HEK293 (cell line): ENCODE measurements at regions not wholly inside any gene's neighbourhood (a gene's known extent, or its start where the extent isn't known, plus 50 kb on each side); places are given as distances from the start of the nearest gene placed in this dataset.

Source experiments
- ATF2 ChIP-seq: fragments of 450-650 bp; formaldehyde crosslinking; IDR thresholded peaks from 2 replicates; pipeline ENCODE4 v1.5.1; 2016; ENCODE audit warnings: missing biosample characterization, missing genetic modification characterization, low read depth
- CTCF ChIP-seq: fragments of 450-650 bp; formaldehyde crosslinking; IDR thresholded peaks from 2 replicates; pipeline ENCODE4 v1.5.1; 2016; ENCODE audit warnings: missing biosample characterization, missing genetic modification characterization
- HOXA7 ChIP-seq: sonication (generic); formaldehyde crosslinking; IDR thresholded peaks from 2 replicates; pipeline ENCODE4 v1.8.1; 2022; ENCODE audit warnings: missing genetic modification reagents, borderline replicate concordance
- PBX3 ChIP-seq: sonication (generic); formaldehyde crosslinking; IDR thresholded peaks from 2 replicates; pipeline ENCODE4 v1.8.1; 2022; ENCODE audit warnings: mild to moderate bottlenecking, moderate library complexity, missing genetic modification reagents
- PRDM2 ChIP-seq: fragments of 450-650 bp; formaldehyde crosslinking; IDR thresholded peaks from 2 replicates; pipeline ENCODE4 v1.5.1; 2016; ENCODE audit warnings: missing biosample characterization, missing genetic modification characterization, borderline replicate concordance
- SALL2 ChIP-seq: fragments of 450-650 bp; formaldehyde crosslinking; IDR thresholded peaks from 2 replicates; pipeline ENCODE4 v1.5.0; 2017; ENCODE audit warnings: missing biosample characterization, mild to moderate bottlenecking, missing genetic modification characterization, borderline replicate concordance
- YY1 ChIP-seq: fragments of 450-650 bp; formaldehyde crosslinking; IDR thresholded peaks from 2 replicates; pipeline ENCODE4 v1.5.1; 2018; ENCODE audit warnings: missing biosample characterization, missing genetic modification characterization
- ZFP41 ChIP-seq: fragments of 450-650 bp; formaldehyde crosslinking; IDR thresholded peaks from 2 replicates; pipeline ENCODE4 v1.5.1; 2016; ENCODE audit warnings: missing biosample characterization, missing genetic modification characterization, borderline replicate concordance
- ZNF18 ChIP-seq: fragments of 450-650 bp; formaldehyde crosslinking; IDR thresholded peaks from 2 replicates; pipeline ENCODE4 v1.5.1; 2016; ENCODE audit warnings: missing biosample characterization, missing genetic modification characterization
- ZNF549 ChIP-seq: fragments of 450-650 bp; IDR thresholded peaks from 2 replicates; pipeline ENCODE4 v1.5.1; 2018; ENCODE audit warnings: missing biosample characterization, missing genetic modification characterization, mild to moderate bottlenecking, inconsistent platforms, moderate library complexity
- ZNF585B ChIP-seq: fragments of 450-650 bp; formaldehyde crosslinking; IDR thresholded peaks from 2 replicates; pipeline ENCODE4 v1.5.1; 2016; ENCODE audit warnings: missing biosample characterization, missing genetic modification characterization
- ZNF621 ChIP-seq: fragments of 450-650 bp; formaldehyde crosslinking; IDR thresholded peaks from 2 replicates; pipeline ENCODE4 v1.5.1; 2017; ENCODE audit warnings: missing biosample characterization, missing genetic modification characterization

GRCh38 chr12:104902125-104902524, 56.0 kb downstream of the SLC41A2 start:
- TF ChIP-seq ZFP41 (tag by site-specific recombination), result no peak
- TF ChIP-seq ATF2 (tag by site-specific recombination), result no peak
- TF ChIP-seq CTCF (tag by site-specific recombination), result no peak
- no peak for TF ChIP-seq SALL2 (tag by site-specific recombination)
- TF ChIP-seq YY1 (tag by site-specific recombination), result no peak
- no peak for TF ChIP-seq PRDM2 (tag by site-specific recombination)
- TF ChIP-seq ZNF18 (tag by site-specific recombination), result no peak
- TF ChIP-seq ZNF621 (tag by site-specific recombination), result no peak
- TF ChIP-seq ZNF549, result no peak
- TF ChIP-seq ZNF585B (tag by site-specific recombination), result no peak
- TF ChIP-seq PBX3 (CRISPR knock-in tag), result no peak
- no peak for TF ChIP-seq HOXA7 (CRISPR knock-in tag)
